Trophoblast cell (in vitro differentiated cells and primary cell): ENCODE measurements at regions not wholly inside any gene's neighbourhood (a gene's known extent, or its start where the extent isn't known, plus 50 kb on each side); places are given as distances from the start of the nearest gene placed in this dataset.

Experiments used
- DNase-seq, 2 donors: peaks; one replicate each; pipeline ENCODE4 v3.0.0-alpha.2; 2016
- H2AFZ ChIP-seq: 2 replicates; pipeline ENCODE4 v1.6.1; 2013; ENCODE audit warnings: low read length, moderate library complexity, mild to moderate bottlenecking; ENCODE audit not compliant: insufficient read depth, poor library complexity
- H2AK5ac ChIP-seq: 2 replicates; pipeline ENCODE4 v1.6.1; 2013; ENCODE audit warnings: mild to moderate bottlenecking, low read length
- H2BK120ac ChIP-seq: 2 replicates; pipeline ENCODE4 v1.6.1; 2013; ENCODE audit warnings: low read length, mild to moderate bottlenecking, moderate library complexity; ENCODE audit not compliant: insufficient read depth, poor library complexity
- H2BK12ac ChIP-seq: 2 replicates; pipeline ENCODE4 v1.6.1; 2013; ENCODE audit warnings: mild to moderate bottlenecking, low read length, moderate library complexity
- H2BK5ac ChIP-seq: 2 replicates; pipeline ENCODE4 v1.6.1; 2013; ENCODE audit warnings: low read length, low read depth, moderate library complexity, mild to moderate bottlenecking; ENCODE audit not compliant: poor library complexity
- H3K14ac ChIP-seq: 2 replicates; pipeline ENCODE4 v1.6.1; 2013; ENCODE audit warnings: mild to moderate bottlenecking, low read length
- H3K18ac ChIP-seq: 2 replicates; pipeline ENCODE4 v1.6.1; 2013; ENCODE audit warnings: mild to moderate bottlenecking, low read length
- H3K23ac ChIP-seq: 2 replicates; pipeline ENCODE4 v1.6.1; 2013; ENCODE audit warnings: low read length
- H3K27ac ChIP-seq: 2 replicates; pipeline ENCODE4 v1.5.1; 2013; ENCODE audit warnings: low read depth, mild to moderate bottlenecking, inconsistent platforms, low read length, moderate library complexity
- H3K27me3 ChIP-seq: 2 replicates; pipeline ENCODE4 v1.6.1; 2013; ENCODE audit warnings: inconsistent platforms, mild to moderate bottlenecking, low read length, moderate library complexity; ENCODE audit not compliant: insufficient read depth
- H3K36me3 ChIP-seq, 2 experiments: 1 replicate in 1 of 2; 2 replicates in 1 of 2; pipeline ENCODE4 v1.6.1; 2013; ENCODE audit warnings: low read length in 2 of 2, mild to moderate bottlenecking in 2 of 2, moderate library complexity in 1 of 2; ENCODE audit not compliant: insufficient read depth in 2 of 2, control insufficient read depth in 1 of 2
- H3K4ac ChIP-seq: 2 replicates; pipeline ENCODE4 v1.6.1; 2013; ENCODE audit warnings: low read depth, mild to moderate bottlenecking, low read length, moderate library complexity
- H3K4me1 ChIP-seq, 2 experiments: 1 replicate in 1 of 2; 2 replicates in 1 of 2; pipeline ENCODE4 v1.6.1; 2013; ENCODE audit warnings: low read length in 2 of 2, mild to moderate bottlenecking in 2 of 2, moderate library complexity in 1 of 2; ENCODE audit not compliant: insufficient read depth in 2 of 2, control insufficient read depth in 1 of 2
- H3K4me2 ChIP-seq: 2 replicates; pipeline ENCODE4 v1.6.1; 2013; ENCODE audit warnings: inconsistent platforms, mild to moderate bottlenecking, low read length, moderate library complexity
- H3K4me3 ChIP-seq: 2 replicates; pipeline ENCODE4 v1.5.1; 2013; ENCODE audit warnings: mild to moderate bottlenecking, low read depth, low read length, inconsistent platforms
- H3K79me1 ChIP-seq: one replicate; pipeline ENCODE4 v1.6.1; 2013; ENCODE audit warnings: low read length
- H3K79me2 ChIP-seq: 2 replicates; pipeline ENCODE4 v1.6.1; 2013; ENCODE audit warnings: low read length, mild to moderate bottlenecking; ENCODE audit not compliant: control insufficient read depth, insufficient read depth, poor library complexity
- H3K9ac ChIP-seq: 2 replicates; pipeline ENCODE4 v1.6.1; 2013; ENCODE audit warnings: mild to moderate bottlenecking, low read length
- H3K9me3 ChIP-seq: 2 replicates; pipeline ENCODE4 v1.6.1; 2013; ENCODE audit warnings: low read depth, mild to moderate bottlenecking, control low read depth, inconsistent platforms, low read length; ENCODE audit not compliant: insufficient read depth
- H4K12ac ChIP-seq: 2 replicates; pipeline ENCODE4 v1.6.1; 2013; ENCODE audit warnings: low read depth, mild to moderate bottlenecking, low read length, moderate library complexity
- H4K8ac ChIP-seq: 2 replicates; pipeline ENCODE4 v1.6.1; 2013; ENCODE audit warnings: low read depth, mild to moderate bottlenecking, low read length, moderate library complexity
- H4K91ac ChIP-seq: one replicate; pipeline ENCODE4 v1.6.1; 2013; ENCODE audit warnings: low read depth, mild to moderate bottlenecking, low read length, moderate library complexity
- whole genome bisulfite sequencing: extraction: QIAGEN DNeasy Blood & Tissue Kit; methylation state at CpG from one replicate; pipeline ENCODE4 v1.1.7; 2013; ENCODE audit warnings: missing lambda C conversion rate; ENCODE audit not compliant: insufficient read length, insufficient coverage; ENCODE audit errors: extremely low coverage; 5-methylcytosine and 5-hydroxymethylcytosine counted together

DNA sequence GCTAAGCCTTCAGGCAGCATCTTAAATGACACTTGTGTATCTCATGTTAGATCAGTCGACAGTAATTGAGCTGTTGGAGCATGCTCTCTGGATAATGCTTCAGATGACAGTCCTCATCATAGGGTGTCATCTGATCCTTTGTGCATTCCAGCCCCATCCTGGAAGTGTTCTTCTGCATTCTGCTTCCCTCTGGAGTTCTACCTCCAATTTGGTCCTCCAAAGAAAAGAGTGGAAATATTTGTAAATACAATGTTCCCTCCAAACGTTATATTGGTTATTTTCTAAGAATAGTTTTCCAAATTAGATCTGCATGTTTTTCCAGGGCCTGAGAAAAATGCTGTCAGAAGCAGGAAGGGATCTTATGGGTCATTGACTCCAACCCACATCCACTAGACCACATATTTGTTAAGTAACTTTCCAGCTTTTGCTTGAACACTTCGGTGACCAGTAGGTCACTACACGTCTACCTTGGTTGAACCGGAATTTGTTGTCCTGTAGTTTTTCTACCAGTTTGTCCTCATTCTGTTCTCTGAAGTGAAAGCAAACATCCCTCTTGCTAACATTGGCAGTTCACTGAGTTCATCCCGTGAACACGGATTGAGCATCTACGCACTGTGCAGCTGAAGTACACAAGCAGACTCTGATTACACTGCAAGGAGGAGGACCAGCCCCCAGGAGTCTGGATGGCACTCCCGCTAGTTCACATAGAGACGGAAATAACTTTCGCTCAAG, 136.0 kb downstream of the TLR5 start:
- peaks cover 10 to 16% of the 10 kb centered on the region in 2 experiments for H3K4me1 ChIP-seq
- no peak overlapping the region for H3K14ac ChIP-seq
- WGBS, result no CpG with 5 or more reads among the region's 11 CpGs
- no peaks in the 10 kb centered on the region for H3K27me3 ChIP-seq
- DNase-seq, result peak in 1 of 2 donors; percentile 23
- H3K4ac ChIP-seq, result no peak overlapping the region
- H3K9ac ChIP-seq, result no peak overlapping the region
- no peak overlapping the region for H2AK5ac ChIP-seq
- no peaks in the 10 kb centered on the region for H3K79me2 ChIP-seq
- H3K18ac ChIP-seq, result no peak overlapping the region
- H2BK5ac ChIP-seq, result no peak overlapping the region
- no peak overlapping the region for H3K4me3 ChIP-seq
- H2BK12ac ChIP-seq, result peak overlapping the region; percentile 89
- H3K4me2 ChIP-seq, result no peak overlapping the region
- H3K9me3 ChIP-seq, result no peaks in the 10 kb centered on the region
- H3K27ac ChIP-seq, result no peak overlapping the region
- peaks cover 4 to 17% of the 10 kb centered on the region in 2 experiments for H3K36me3 ChIP-seq
- peak overlapping the region; percentile 61 for H2BK120ac ChIP-seq
- H4K8ac ChIP-seq, result no peak overlapping the region
- no peak overlapping the region for H2AFZ ChIP-seq
- H3K23ac ChIP-seq, result no peak overlapping the region
- no peak overlapping the region for H4K91ac ChIP-seq
- no peak overlapping the region for H4K12ac ChIP-seq
- peaks cover 5% of the 10 kb centered on the region for H3K79me1 ChIP-seq

- Histone ChIP-seq H3K9me3 (no peaks in the 10 kb centered on the region), H3K9ac (no peak overlapping the region), H4K8ac (no peak overlapping the region), H4K91ac (no peak overlapping the region), H2AFZ (no peak overlapping the region), H3K36me3 (peaks cover 4 to 13% of the 10 kb centered on the region in 2 experiments), H3K27me3 (no peaks in the 10 kb centered on the region), H3K14ac (no peak overlapping the region), H3K79me2 (no peaks in the 10 kb centered on the region), H2BK120ac (no peak overlapping the region), H3K18ac (no peak overlapping the region), H4K12ac (no peak overlapping the region), H2AK5ac (no peak overlapping the region), H3K4me3 (no peak overlapping the region), H2BK5ac (no peak overlapping the region), H3K23ac (no peak overlapping the region), H3K4me2 (no peak overlapping the region), H3K79me1 (peaks cover 5% of the 10 kb centered on the region), H3K4me1 (peaks cover 10 to 16% of the 10 kb centered on the region in 2 experiments), H3K27ac (no peak overlapping the region), H3K4ac (no peak overlapping the region), H2BK12ac (no peak overlapping the region)
- no peak for DNase-seq
- WGBS, result no CpG with 5 or more reads among the region's 7 CpGs
Observed at GRCh38 chr1:223007935-223008334, 135.1 kb downstream of the TLR5 start.

GRCh38 chr1:223008808-223009207, 134.2 kb downstream of the TLR5 start:
- no peak overlapping the region for H2BK12ac ChIP-seq
- H2AFZ ChIP-seq, result no peak overlapping the region
- H3K79me2 ChIP-seq, result no peaks in the 10 kb centered on the region
- no peak overlapping the region for H3K18ac ChIP-seq
- no peak overlapping the region for H3K14ac ChIP-seq
- H3K36me3 ChIP-seq, result peaks cover 4 to 6% of the 10 kb centered on the region in 2 experiments
- no CpG with 5 or more reads among the region's 2 CpGs for WGBS
- no peak overlapping the region for H2BK120ac ChIP-seq
- H3K4me1 ChIP-seq, result peaks cover 10 to 16% of the 10 kb centered on the region in 2 experiments
- H3K4me2 ChIP-seq, result no peak overlapping the region
- H4K91ac ChIP-seq, result no peak overlapping the region
- peaks cover 5% of the 10 kb centered on the region for H3K79me1 ChIP-seq
- no peak overlapping the region for H2BK5ac ChIP-seq
- no peaks in the 10 kb centered on the region for H3K9me3 ChIP-seq
- no peak overlapping the region for H3K4me3 ChIP-seq
- no peak overlapping the region for H3K4ac ChIP-seq
- H2AK5ac ChIP-seq, result no peak overlapping the region
- no peaks in the 10 kb centered on the region for H3K27me3 ChIP-seq
- no peak overlapping the region for H3K27ac ChIP-seq
- H3K9ac ChIP-seq, result no peak overlapping the region
- H4K12ac ChIP-seq, result no peak overlapping the region
- H4K8ac ChIP-seq, result no peak overlapping the region
- no peak overlapping the region for H3K23ac ChIP-seq
- DNase-seq, result no peak

- no peak overlapping the region for H3K9ac ChIP-seq
- peaks cover 11 to 16% of the 10 kb centered on the region in 2 experiments for H3K4me1 ChIP-seq
- H4K12ac ChIP-seq, result no peak overlapping the region
- H3K36me3 ChIP-seq, result peaks cover under 1 to 2% of the 10 kb centered on the region in 2 experiments
- H4K91ac ChIP-seq, result no peak overlapping the region
- H3K4me2 ChIP-seq, result no peak overlapping the region
- DNase-seq, result no peak
- no CpG with 5 or more reads among the region's 3 CpGs for WGBS
- no peak overlapping the region for H2BK5ac ChIP-seq
- H3K9me3 ChIP-seq, result no peaks in the 10 kb centered on the region
- H4K8ac ChIP-seq, result no peak overlapping the region
- H2AK5ac ChIP-seq, result no peak overlapping the region
- no peaks in the 10 kb centered on the region for H3K27me3 ChIP-seq
- H2AFZ ChIP-seq, result no peak overlapping the region
- H3K79me1 ChIP-seq, result peaks cover 5% of the 10 kb centered on the region
- H3K27ac ChIP-seq, result no peak overlapping the region
- H2BK12ac ChIP-seq, result peak overlapping the region; percentile 77
- no peak overlapping the region for H3K23ac ChIP-seq
- H3K14ac ChIP-seq, result no peak overlapping the region
- H3K79me2 ChIP-seq, result no peaks in the 10 kb centered on the region
- no peak overlapping the region for H3K18ac ChIP-seq
- H2BK120ac ChIP-seq, result no peak overlapping the region
- H3K4me3 ChIP-seq, result no peak overlapping the region
- no peak overlapping the region for H3K4ac ChIP-seq
Observed at GRCh38 chr1:223009406-223009805, 133.6 kb downstream of the TLR5 start.
